Mesenchymal stem cell (in vitro differentiated cells and primary cell): ENCODE measurements at regions not wholly inside any gene's neighbourhood (a gene's known extent, or its start where the extent isn't known, plus 50 kb on each side); places are given as distances from the start of the nearest gene placed in this dataset.

ENCODE experiments used
- DNase-seq: peaks from one replicate; pipeline ENCODE4 v3.0.0-alpha.2; 2013
- H2AFZ ChIP-seq: one replicate; pipeline ENCODE4 v1.6.1; 2013; ENCODE audit warnings: low read depth, mild to moderate bottlenecking, control low read depth, inconsistent platforms, low read length, moderate library complexity
- H2AK5ac ChIP-seq: 2 replicates; pipeline ENCODE4 v1.6.1; 2013; ENCODE audit warnings: low read length, moderate library complexity, mild to moderate bottlenecking, inconsistent platforms; ENCODE audit not compliant: severe bottlenecking
- H2BK120ac ChIP-seq: one replicate; pipeline ENCODE4 v1.6.1; 2013; ENCODE audit warnings: low read depth, mild to moderate bottlenecking, inconsistent platforms, low read length, moderate library complexity
- H2BK12ac ChIP-seq, 2 experiments: one replicate each; pipeline ENCODE4 v1.6.1; 2013; ENCODE audit warnings: inconsistent platforms in 2 of 2, low read length in 2 of 2, mild to moderate bottlenecking in 2 of 2, moderate library complexity in 2 of 2, control low read depth in 1 of 2
- H2BK15ac ChIP-seq: one replicate; pipeline ENCODE4 v1.6.1; 2013; ENCODE audit warnings: mild to moderate bottlenecking, low read depth, inconsistent platforms; ENCODE audit not compliant: poor library complexity, severe bottlenecking
- H2BK5ac ChIP-seq: 2 replicates; pipeline ENCODE4 v1.6.1; 2013; ENCODE audit warnings: low read depth, mild to moderate bottlenecking, low read length, control low read depth, inconsistent platforms; ENCODE audit not compliant: poor library complexity, severe bottlenecking
- H3K14ac ChIP-seq, 2 experiments: one replicate each; pipeline ENCODE4 v1.6.1; 2013; ENCODE audit warnings: inconsistent platforms in 2 of 2, low read length in 2 of 2, control low read depth in 1 of 2, mild to moderate bottlenecking in 1 of 2, moderate library complexity in 1 of 2
- H3K18ac ChIP-seq, 2 experiments: one replicate each; pipeline ENCODE4 v1.6.1; 2013; ENCODE audit warnings: inconsistent platforms in 2 of 2, low read length in 2 of 2, control low read depth in 1 of 2, low read depth in 1 of 2, mild to moderate bottlenecking in 1 of 2
- H3K23ac ChIP-seq, 2 experiments: one replicate each; pipeline ENCODE4 v1.6.1; 2013; ENCODE audit warnings: inconsistent platforms in 2 of 2, low read length in 2 of 2, mild to moderate bottlenecking in 2 of 2, moderate library complexity in 2 of 2, control low read depth in 1 of 2
- H3K27ac ChIP-seq: 2 replicates; pipeline ENCODE4 v1.5.1; 2013; ENCODE audit warnings: mild to moderate bottlenecking, moderate library complexity, low read length, control low read depth, inconsistent platforms; ENCODE audit not compliant: poor library complexity, severe bottlenecking
- H3K27me3 ChIP-seq, 2 experiments: 2 replicates each; pipeline versions ENCODE4 v1.6.1 to v1.7.0; 2013; ENCODE audit warnings: low read length in 2 of 2, mild to moderate bottlenecking in 2 of 2, moderate library complexity in 2 of 2, control low read depth in 1 of 2, inconsistent platforms in 1 of 2; ENCODE audit not compliant: control insufficient read depth in 1 of 2, insufficient read depth in 1 of 2
- H3K36me3 ChIP-seq, 2 experiments: 2 replicates each; pipeline versions ENCODE4 v1.6.1 to v1.7.0; 2013; ENCODE audit warnings: low read length in 2 of 2, control low read depth in 1 of 2, inconsistent platforms in 1 of 2, low read depth in 1 of 2, mild to moderate bottlenecking in 1 of 2; ENCODE audit not compliant: insufficient read depth in 2 of 2, control insufficient read depth in 1 of 2
- H3K4ac ChIP-seq, 2 experiments: one replicate each; pipeline ENCODE4 v1.6.1; 2013; ENCODE audit warnings: inconsistent platforms in 2 of 2, low read length in 2 of 2, mild to moderate bottlenecking in 2 of 2, moderate library complexity in 2 of 2, control low read depth in 1 of 2, low read depth in 1 of 2
- H3K4me1 ChIP-seq: 2 replicates; pipeline ENCODE4 v1.6.1; 2013; ENCODE audit warnings: low read depth, low read length, control low read depth; ENCODE audit not compliant: control insufficient read depth, insufficient read depth
- H3K4me2 ChIP-seq: 2 replicates; pipeline ENCODE4 v1.6.1; 2013; ENCODE audit warnings: low read length, mild to moderate bottlenecking, inconsistent platforms; ENCODE audit not compliant: poor library complexity, severe bottlenecking
- H3K4me3 ChIP-seq, 2 experiments: 2 replicates each; pipeline versions ENCODE4 v1.5.1 to v1.7.0; 2013; ENCODE audit warnings: low read length in 2 of 2, mild to moderate bottlenecking in 2 of 2, control low read depth in 1 of 2, low read depth in 1 of 2; ENCODE audit not compliant: insufficient read depth in 1 of 2
- H3K79me1 ChIP-seq: replicated peaks from 2 replicates; pipeline ENCODE4 v1.6.1; 2013; ENCODE audit warnings: mild to moderate bottlenecking, control low read depth, low read length, inconsistent platforms; ENCODE audit not compliant: poor library complexity, severe bottlenecking
- H3K9ac ChIP-seq: 2 replicates; pipeline ENCODE4 v1.7.0; 2013; ENCODE audit warnings: mild to moderate bottlenecking, low read length, moderate library complexity
- H3K9me3 ChIP-seq: 2 replicates; pipeline ENCODE4 v1.7.0; 2013; ENCODE audit warnings: mild to moderate bottlenecking, low read length; ENCODE audit not compliant: control insufficient read depth
- H4K8ac ChIP-seq: one replicate; pipeline ENCODE4 v1.6.1; 2013; ENCODE audit warnings: inconsistent platforms, mild to moderate bottlenecking, low read length, moderate library complexity
- H4K91ac ChIP-seq: one replicate; pipeline ENCODE4 v1.6.1; 2013; ENCODE audit warnings: mild to moderate bottlenecking, low read length, inconsistent platforms
- WGBS: methylation state at CpG from one replicate; pipeline ENCODE4 v1.1.7; 2013; ENCODE audit warnings: mixed read lengths; 5-methylcytosine and 5-hydroxymethylcytosine counted together

- H3K4ac ChIP-seq, result no peak overlapping the region
- no peaks in the 10 kb centered on the region for H3K36me3 ChIP-seq
- H3K27me3 ChIP-seq, result no peaks in the 10 kb centered on the region
- H4K91ac ChIP-seq, result no peak overlapping the region
- H2BK120ac ChIP-seq, result no peak overlapping the region
- H2BK5ac ChIP-seq, result no peak overlapping the region
- H2AFZ ChIP-seq, result no peak overlapping the region
- no peaks in the 10 kb centered on the region for H3K79me1 ChIP-seq
- no peak overlapping the region for H3K4me3 ChIP-seq
- no peak overlapping the region for H3K4me2 ChIP-seq
- no peak for DNase-seq
- no peak overlapping the region for H4K8ac ChIP-seq
- H3K9ac ChIP-seq, result no peak overlapping the region
- H3K23ac ChIP-seq, result no peak overlapping the region
- H3K4me1 ChIP-seq, result no peaks in the 10 kb centered on the region
- H3K27ac ChIP-seq, result no peak overlapping the region
- no peak overlapping the region for H2AK5ac ChIP-seq
- no peak overlapping the region for H3K18ac ChIP-seq
- H2BK12ac ChIP-seq, result no peak overlapping the region
- peaks cover 10% of the 10 kb centered on the region for H3K9me3 ChIP-seq
- 100% methylated on average over 1 of the region's 3 CpGs for WGBS
- no peak overlapping the region for H2BK15ac ChIP-seq
- H3K14ac ChIP-seq, result no peak overlapping the region
Observed at GRCh38 chr5:155471027-155471426, 457.5 kb downstream of the KIF4B start.

- H3K4me1 ChIP-seq, result no peaks in the 10 kb centered on the region
- H3K4ac ChIP-seq, result no peak overlapping the region
- H4K8ac ChIP-seq, result no peak overlapping the region
- H2BK5ac ChIP-seq, result no peak overlapping the region
- no peak overlapping the region for H2BK120ac ChIP-seq
- H3K23ac ChIP-seq, result no peak overlapping the region
- H3K36me3 ChIP-seq, result no peaks in the 10 kb centered on the region
- 63% methylated on average over 1 of the region's 2 CpGs for WGBS
- no peaks in the 10 kb centered on the region for H3K27me3 ChIP-seq
- no peak overlapping the region for H3K4me3 ChIP-seq
- H3K4me2 ChIP-seq, result no peak overlapping the region
- H3K27ac ChIP-seq, result no peak overlapping the region
- no peak overlapping the region for H4K91ac ChIP-seq
- no peak overlapping the region for H3K18ac ChIP-seq
- no peak overlapping the region for H3K14ac ChIP-seq
- no peak overlapping the region for H2AK5ac ChIP-seq
- no peaks in the 10 kb centered on the region for H3K79me1 ChIP-seq
- H2AFZ ChIP-seq, result no peak overlapping the region
- H3K9ac ChIP-seq, result no peak overlapping the region
- H2BK12ac ChIP-seq, result no peak overlapping the region
- H2BK15ac ChIP-seq, result no peak overlapping the region
- peaks cover 5% of the 10 kb centered on the region for H3K9me3 ChIP-seq
- no peak for DNase-seq
Observed at GRCh38 chr5:155472780-155473179, 459.2 kb downstream of the KIF4B start.

DNA sequence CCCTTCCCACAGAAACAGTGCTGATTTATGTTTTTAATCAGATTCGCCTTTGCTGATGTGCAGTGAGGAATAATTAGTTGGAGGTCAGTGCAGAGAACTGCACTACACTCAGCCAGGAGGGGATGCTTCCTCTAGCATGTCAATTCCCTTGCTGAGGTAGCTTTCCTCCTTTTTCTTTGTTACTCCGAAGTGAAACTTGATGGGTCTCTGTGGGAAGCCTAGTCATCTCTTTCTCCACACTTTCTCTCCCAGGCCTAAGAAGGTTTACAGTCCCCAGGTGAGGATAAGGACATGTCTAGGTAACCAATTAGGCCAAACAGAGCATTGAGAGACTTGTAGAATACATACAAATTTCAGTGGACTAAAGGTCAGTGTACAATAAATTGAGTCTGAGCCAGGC, 461.8 kb downstream of the KIF4B start:
- Histone ChIP-seq H3K4ac (no peak overlapping the region), H3K4me1 (no peaks in the 10 kb centered on the region), H3K4me3 (no peak overlapping the region), H4K91ac (no peak overlapping the region), H2BK120ac (no peak overlapping the region), H3K27me3 (no peaks in the 10 kb centered on the region), H3K4me2 (no peak overlapping the region), H3K14ac (no peak overlapping the region), H2BK5ac (no peak overlapping the region), H2BK15ac (no peak overlapping the region), H4K8ac (no peak overlapping the region), H3K79me1 (no peaks in the 10 kb centered on the region), H3K23ac (no peak overlapping the region), H2AK5ac (no peak overlapping the region), H3K36me3 (no peaks in the 10 kb centered on the region), H2AFZ (no peak overlapping the region), H3K18ac (no peak overlapping the region), H2BK12ac (no peak overlapping the region), H3K9me3 (peaks cover 5% of the 10 kb centered on the region), H3K27ac (no peak overlapping the region), H3K9ac (no peak overlapping the region)
- DNase-seq, result no peak
- WGBS, result 71% methylated on average over 1 of the region's 2 CpGs

DNA sequence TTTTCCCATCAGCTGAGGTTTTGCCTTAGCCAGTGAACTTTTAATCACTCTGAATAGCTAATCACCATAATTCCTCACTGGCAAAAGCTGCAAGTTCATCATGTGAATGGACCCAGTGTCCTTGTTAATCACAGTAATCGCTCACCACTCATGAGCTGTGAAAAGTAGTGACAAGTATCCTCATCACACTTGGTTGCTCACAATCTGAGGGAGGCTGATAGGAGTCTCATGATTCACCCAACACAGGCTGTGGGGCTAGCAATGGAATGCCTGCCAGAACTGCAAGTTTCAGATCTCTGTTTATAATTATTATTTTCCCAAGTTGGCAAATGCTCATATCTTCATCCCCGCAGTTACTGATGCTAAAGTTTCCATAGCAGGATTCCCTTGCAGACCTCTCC, 467.2 kb downstream of the KIF4B start:
- no peak overlapping the region for H2BK12ac ChIP-seq
- H3K4ac ChIP-seq, result no peak overlapping the region
- no peak overlapping the region for H2BK5ac ChIP-seq
- H4K91ac ChIP-seq, result no peak overlapping the region
- no peak for DNase-seq
- no peak overlapping the region for H2AFZ ChIP-seq
- H3K79me1 ChIP-seq, result no peaks in the 10 kb centered on the region
- no peak overlapping the region for H3K23ac ChIP-seq
- 89% methylated on average over 2 of the region's 2 CpGs for WGBS
- H4K8ac ChIP-seq, result no peak overlapping the region
- H3K18ac ChIP-seq, result no peak overlapping the region
- no peaks in the 10 kb centered on the region for H3K4me1 ChIP-seq
- H2BK15ac ChIP-seq, result no peak overlapping the region
- no peak overlapping the region for H3K9ac ChIP-seq
- H3K4me2 ChIP-seq, result no peak overlapping the region
- no peak overlapping the region for H2AK5ac ChIP-seq
- H3K9me3 ChIP-seq, result no peaks in the 10 kb centered on the region
- no peaks in the 10 kb centered on the region for H3K36me3 ChIP-seq
- H3K4me3 ChIP-seq, result no peak overlapping the region
- H2BK120ac ChIP-seq, result no peak overlapping the region
- H3K27me3 ChIP-seq, result no peaks in the 10 kb centered on the region
- H3K14ac ChIP-seq, result no peak overlapping the region
- H3K27ac ChIP-seq, result no peak overlapping the region
